ENCODE measurements at regions not wholly inside any gene's neighbourhood (a gene's known extent, or its start where the extent isn't known, plus 50 kb on each side); places are given as distances from the start of the nearest gene placed in this dataset.

DNA sequence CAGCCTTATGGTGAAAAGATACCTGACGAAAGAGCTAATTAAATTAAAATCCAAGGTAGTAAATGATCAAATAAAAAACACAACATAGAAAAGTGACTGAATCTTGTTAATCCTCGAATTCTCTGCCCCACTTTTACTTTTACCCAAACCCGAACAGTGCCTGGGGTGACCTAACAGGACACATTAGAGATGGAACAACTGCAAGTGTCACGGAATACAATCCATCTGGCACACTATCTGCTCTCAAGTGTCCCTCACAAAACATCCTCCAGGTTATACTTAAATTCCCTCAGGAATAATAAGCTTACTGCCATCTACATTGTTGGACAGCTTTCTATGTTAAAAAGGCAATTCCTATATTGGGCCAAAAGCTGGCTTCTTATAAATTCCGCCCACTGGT lies 236.3 kb upstream of the SLC14A2 start:
- ChIA-PET CTCF (interaction anchor here (0.5 to 1.7 kb wide), 3 partner anchors 18 to 103 kb away, joined by 4 to 8 read pairs (median 4); no protein-coding TSS in a partner anchor), POLR2A (no interaction called here)
- H3K36me3 ChIP-seq (ENCODE audit: control insufficient read depth in 2 of 2, insufficient read depth in 1 of 2, low read length in 2 of 2): no peaks in the 10 kb centered on the region
- no peaks in the 10 kb centered on the region for H3K9me3 ChIP-seq (ENCODE audit: control insufficient read depth, insufficient read depth, low read depth, low read length)
- no peak overlapping the region for H3K27ac ChIP-seq (ENCODE audit: extremely low read depth, low read depth, low read length)
- H3K4me3 ChIP-seq (ENCODE audit: low read depth, low read length): no peak overlapping the region
- no peaks in the 10 kb centered on the region for H3K4me1 ChIP-seq (ENCODE audit: control insufficient read depth, insufficient read depth, low read length)
- no peak for TF ChIP-seq ZNF785 (tag by site-specific recombination; IDR thresholded peaks at IDR 0.05)
- no peak for TF ChIP-seq ZBTB17 (tag by site-specific recombination; IDR thresholded peaks at IDR 0.05)
- no peak for TF ChIP-seq ZBTB21 (tag by site-specific recombination; IDR thresholded peaks at IDR 0.05)
- no peak for TF ChIP-seq ZNF10 (tag by site-specific recombination; IDR thresholded peaks at IDR 0.05)
- TF ChIP-seq ZNF324 (tag by site-specific recombination; IDR thresholded peaks at IDR 0.05): no peak
- no peak for TF ChIP-seq ZNF114 (tag by site-specific recombination; IDR thresholded peaks at IDR 0.05)
- TF ChIP-seq ZBTB48 (tag by site-specific recombination; IDR thresholded peaks at IDR 0.05): no peak
- TF ChIP-seq ZNF248 (tag by site-specific recombination; IDR thresholded peaks at IDR 0.05): no peak
- no peak for TF ChIP-seq PATZ1 (tag by site-specific recombination; IDR thresholded peaks at IDR 0.05)
- no peak for TF ChIP-seq ZNF211 (tag by site-specific recombination; IDR thresholded peaks at IDR 0.05; ENCODE audit: low read depth)
- no peak for TF ChIP-seq ZFHX2 (tag by site-specific recombination; conservative IDR thresholded peaks at IDR 0.05)
- no peak for TF ChIP-seq ZNF223 (tag by site-specific recombination; IDR thresholded peaks at IDR 0.05)

DNA sequence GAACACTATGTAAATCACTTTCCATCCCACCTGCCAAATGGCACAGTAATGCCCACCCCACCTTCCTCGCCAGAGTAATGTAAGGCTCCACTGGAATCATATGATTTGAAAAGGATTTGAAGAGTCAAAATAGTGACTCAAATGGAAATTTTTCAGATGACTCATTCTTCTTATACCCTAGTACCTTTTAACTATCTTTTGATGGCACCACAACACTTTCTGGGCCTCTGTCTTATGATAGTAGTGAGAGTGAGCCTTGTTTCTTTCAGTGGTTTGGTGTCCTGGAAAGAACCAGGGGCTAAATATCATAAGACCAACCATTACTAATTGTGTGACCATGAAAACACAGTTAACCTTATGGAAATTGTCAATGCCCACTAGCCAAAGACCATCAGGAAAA lies 235.4 kb upstream of the SLC14A2 start:
- Histone ChIP-seq H3K9me3 (ENCODE audit: control insufficient read depth, insufficient read depth, low read depth, low read length) (no peaks in the 10 kb centered on the region), H3K27ac (ENCODE audit: extremely low read depth, low read depth, low read length) (no peak overlapping the region), H3K4me1 (ENCODE audit: control insufficient read depth, insufficient read depth, low read length) (peaks cover 4% of the 10 kb centered on the region), H3K36me3 (ENCODE audit: control insufficient read depth in 2 of 2, insufficient read depth in 1 of 2, low read length in 2 of 2) (no peaks in the 10 kb centered on the region), H3K4me3 (ENCODE audit: low read depth, low read length) (no peak overlapping the region)
- TF ChIP-seq ZNF837 (tag by site-specific recombination; IDR thresholded peaks at IDR 0.05) (no peak), ZBTB21 (tag by site-specific recombination; IDR thresholded peaks at IDR 0.05) (no peak), ZBTB6 (tag by site-specific recombination; IDR thresholded peaks at IDR 0.05) (no peak), SCRT1 (tag by site-specific recombination; IDR thresholded peaks at IDR 0.05; ENCODE audit: borderline replicate concordance) (no peak), ZNF529 (tag by site-specific recombination; IDR thresholded peaks at IDR 0.05; ENCODE audit: insufficient replicate concordance) (no peak), ZNF623 (tag by site-specific recombination; IDR thresholded peaks at IDR 0.05) (no peak)
- ChIA-PET POLR2A (no interaction called here), CTCF (interaction anchor here (1.7 kb wide), 1 partner anchor 104 kb away, joined by 8 read pairs; no protein-coding TSS in a partner anchor)

- no peak overlapping the region for H3K27ac ChIP-seq (ENCODE audit: extremely low read depth, low read depth, low read length)
- no peaks in the 10 kb centered on the region for H3K9me3 ChIP-seq (ENCODE audit: control insufficient read depth, insufficient read depth, low read depth, low read length)
- CTCF ChIA-PET: interaction anchor here (0.5 to 8.0 kb wide), 7 partner anchors 64 to 1069 kb away, joined by 3 to 98 read pairs (median 3); no protein-coding TSS in a partner anchor
- H3K4me3 ChIP-seq (ENCODE audit: low read depth, low read length): no peak overlapping the region
- TF ChIP-seq ZNF175 (tag by site-specific recombination; IDR thresholded peaks at IDR 0.05): no peak
- TF ChIP-seq ZNF837 (tag by site-specific recombination; IDR thresholded peaks at IDR 0.05): no peak
- TF ChIP-seq ZNF777 (tag by site-specific recombination; IDR thresholded peaks at IDR 0.05; ENCODE audit: borderline replicate concordance): no peak
- TF ChIP-seq ZBTB6 (tag by site-specific recombination; IDR thresholded peaks at IDR 0.05): no peak
- no peak for TF ChIP-seq ZNF654 (tag by site-specific recombination; IDR thresholded peaks at IDR 0.05; ENCODE audit: low read depth)
- TF ChIP-seq PBX3 (CRISPR knock-in tag; IDR thresholded peaks at IDR 0.05): no peak
- no peak for TF ChIP-seq ZNF596 (tag by site-specific recombination; IDR thresholded peaks at IDR 0.05)
- TF ChIP-seq ZNF48 (tag by site-specific recombination; IDR thresholded peaks at IDR 0.05): no peak
- no peak for TF ChIP-seq ZNF623 (tag by site-specific recombination; IDR thresholded peaks at IDR 0.05)
- TF ChIP-seq RBAK (tag by site-specific recombination; IDR thresholded peaks at IDR 0.05): no peak
- H3K4me1 ChIP-seq (ENCODE audit: control insufficient read depth, insufficient read depth, low read length): peaks cover 7% of the 10 kb centered on the region
- POLR2A ChIA-PET: no interaction called here
- no peaks in the 10 kb centered on the region for H3K36me3 ChIP-seq (ENCODE audit: control insufficient read depth in 2 of 2, insufficient read depth in 1 of 2, low read length in 2 of 2)
Observed at GRCh38 chr18:45381282-45381681, 234.0 kb upstream of the SLC14A2 start.

Data from HEK293 (cell line).